Limb (tissue), 2 donors: ENCODE measurements at regions not wholly inside any gene's neighbourhood (a gene's known extent, or its start where the extent isn't known, plus 50 kb on each side); places are given as distances from the start of the nearest gene placed in this dataset.
"Not testable (repeated sequence)": the region's sequence is repeated elsewhere in the genome, so short reads cannot be mapped to it uniquely, and the experiment has no call there.

Experiments
- DNase-seq, 2 donors: peaks; one replicate each; pipeline ENCODE4 v3.0.0-alpha.2; 2016; ENCODE audit errors: extremely low spot score in 2 of 2

DNA sequence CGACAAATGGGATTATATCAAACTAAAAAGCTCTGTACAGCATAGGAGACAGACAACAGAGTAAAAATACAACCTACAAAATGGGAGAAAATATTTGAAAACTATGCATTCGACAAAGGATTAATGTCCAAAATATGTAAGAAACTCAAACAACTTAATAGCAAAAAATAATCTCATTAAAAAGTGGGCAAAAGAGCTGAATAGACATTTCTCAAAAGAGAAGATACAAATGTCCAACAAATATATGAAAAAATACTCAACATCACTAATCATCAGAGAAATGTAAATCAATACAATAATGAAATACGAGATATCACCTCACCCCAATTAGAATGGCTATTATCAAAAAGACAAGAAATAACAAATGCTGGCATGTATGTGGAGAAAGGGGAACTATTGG is 272.9 kb downstream of the KLHL13 start:
- DNase-seq, result no peak

DNA sequence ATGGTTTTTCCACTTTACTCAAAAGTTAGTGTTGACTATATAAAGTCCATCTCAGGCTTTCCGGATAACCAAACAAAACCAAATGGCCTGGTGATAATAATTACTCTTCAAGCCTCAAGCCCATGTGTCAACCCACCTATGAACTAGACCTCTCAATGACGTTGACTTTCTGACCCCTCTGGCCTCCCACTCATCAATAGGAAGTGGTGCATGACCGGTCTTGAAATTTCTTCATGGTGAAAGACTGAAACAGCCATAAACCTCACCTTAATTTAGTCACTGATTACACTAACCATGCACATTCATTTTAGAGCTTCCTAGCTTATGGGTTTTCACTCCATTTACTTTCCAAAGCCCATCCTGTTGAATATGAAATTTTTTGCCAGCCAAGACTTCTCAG is 276.0 kb downstream of the KLHL13 start:
- no peak for DNase-seq

DNA sequence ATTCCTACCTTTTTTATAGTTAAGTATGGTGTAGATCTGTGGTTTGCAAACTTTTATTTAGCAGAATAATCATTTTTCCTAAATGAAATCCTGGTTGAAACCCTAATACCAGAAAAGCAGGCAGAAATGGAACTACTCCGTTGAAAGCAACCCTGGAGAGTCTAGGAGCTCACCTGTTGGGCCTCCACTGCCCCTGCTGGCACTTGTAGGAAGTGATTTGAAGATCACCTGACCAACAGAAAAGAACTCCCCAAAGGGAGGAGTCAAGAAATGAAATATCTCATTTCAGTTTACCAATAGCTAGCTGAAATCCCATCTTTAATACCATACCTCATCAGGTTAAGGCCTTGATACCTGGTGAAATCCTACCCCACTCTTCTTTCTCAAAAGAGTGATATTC is 277.1 kb downstream of the KLHL13 start:
- DNase-seq, result no peak

DNA sequence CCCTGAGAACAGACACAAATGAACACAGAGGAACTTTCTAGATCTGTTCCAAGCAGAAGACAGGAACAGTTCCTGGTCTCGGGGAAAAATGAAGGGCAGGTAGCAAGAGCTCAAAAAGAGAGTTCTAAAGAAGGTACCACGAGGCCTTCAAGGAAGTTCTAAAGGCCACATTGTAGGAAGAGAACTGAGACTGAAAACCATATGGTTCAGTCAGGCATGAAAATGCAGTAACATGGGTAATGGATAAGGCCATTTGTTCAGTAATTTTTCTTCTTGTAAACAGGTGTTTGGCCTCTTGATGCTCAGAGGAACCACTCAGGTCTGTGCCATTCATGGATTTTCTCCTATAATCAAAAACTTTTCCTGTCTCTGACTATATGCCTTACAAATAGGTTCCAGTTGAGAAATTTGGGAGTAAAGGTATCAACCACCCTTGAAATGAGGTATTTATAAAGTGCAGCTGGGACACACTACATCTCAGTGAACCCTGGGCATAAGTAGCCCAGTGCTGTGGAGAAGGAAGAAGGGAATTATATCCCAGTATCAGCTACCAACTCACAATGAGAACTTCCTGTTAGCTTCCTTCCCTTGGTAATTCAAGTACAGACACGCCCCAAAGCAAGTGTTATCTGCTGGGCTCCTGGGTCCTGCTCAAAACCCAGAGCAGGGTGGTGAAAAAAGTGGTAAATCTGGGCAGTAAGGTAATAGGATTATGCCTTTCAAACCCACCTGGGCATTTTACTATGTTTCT is 277.9 kb downstream of the KLHL13 start:
- DNase-seq, result no peak

DNA sequence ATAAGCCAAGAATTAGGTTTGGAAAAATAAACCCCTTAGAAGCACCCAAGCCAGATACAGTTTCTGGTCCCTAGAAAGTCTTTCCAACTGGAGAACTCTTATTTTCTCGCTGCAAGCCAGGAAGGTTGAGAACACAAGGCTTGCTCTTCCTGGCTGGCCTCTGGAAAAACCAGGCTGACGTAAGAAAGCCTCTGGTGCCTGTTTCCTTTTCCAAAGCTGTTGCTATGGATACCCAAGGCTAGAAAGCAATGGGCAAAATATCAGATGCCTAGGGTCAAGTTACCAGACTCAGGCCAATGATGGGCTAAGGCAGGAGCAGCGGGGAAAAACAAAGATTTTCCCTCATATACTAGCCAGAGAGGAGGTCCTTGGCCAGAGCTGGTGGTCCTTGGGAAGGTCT is 281.6 kb downstream of the KLHL13 start:
- peak in 1 of 2 donors; percentile 20 for DNase-seq

DNA sequence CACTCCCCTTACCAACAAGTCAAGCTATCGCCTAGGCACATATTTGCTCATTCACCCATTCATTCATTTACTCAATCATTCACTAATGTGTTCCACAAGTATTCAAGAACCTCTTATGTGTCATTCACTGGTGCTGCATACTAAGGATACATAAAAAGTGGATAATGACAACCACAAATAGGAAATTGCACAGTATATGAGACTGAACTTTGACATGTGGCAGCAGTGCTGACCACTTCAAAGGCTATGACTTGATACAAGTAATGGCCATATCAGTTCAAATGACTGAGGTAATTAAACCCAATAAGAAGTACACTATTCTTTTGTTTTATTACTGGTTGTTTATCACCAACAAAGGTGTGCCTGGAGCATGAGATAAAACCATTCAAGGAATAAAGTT is 282.5 kb downstream of the KLHL13 start:
- no peak for DNase-seq

DNA sequence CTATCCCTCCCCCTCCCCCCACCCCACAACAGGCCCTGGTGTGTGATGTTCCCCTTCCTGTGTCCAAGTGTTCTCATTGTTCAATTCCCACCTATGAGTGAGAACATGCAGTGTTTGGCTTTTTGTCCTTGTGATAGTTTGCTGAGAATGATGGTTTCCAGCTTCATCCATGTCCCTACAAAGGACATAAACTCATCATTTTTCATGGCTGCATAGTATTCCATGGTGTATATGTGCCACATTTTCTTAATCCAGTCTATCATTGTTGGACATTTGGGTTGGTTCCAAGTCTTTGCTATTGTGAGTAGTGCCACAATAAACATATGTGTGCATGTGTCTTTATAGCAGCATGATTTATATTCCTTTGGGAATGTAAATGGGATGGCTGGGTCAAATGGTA is 295.1 kb downstream of the KLHL13 start:
- not testable (repeated sequence) for DNase-seq

DNA sequence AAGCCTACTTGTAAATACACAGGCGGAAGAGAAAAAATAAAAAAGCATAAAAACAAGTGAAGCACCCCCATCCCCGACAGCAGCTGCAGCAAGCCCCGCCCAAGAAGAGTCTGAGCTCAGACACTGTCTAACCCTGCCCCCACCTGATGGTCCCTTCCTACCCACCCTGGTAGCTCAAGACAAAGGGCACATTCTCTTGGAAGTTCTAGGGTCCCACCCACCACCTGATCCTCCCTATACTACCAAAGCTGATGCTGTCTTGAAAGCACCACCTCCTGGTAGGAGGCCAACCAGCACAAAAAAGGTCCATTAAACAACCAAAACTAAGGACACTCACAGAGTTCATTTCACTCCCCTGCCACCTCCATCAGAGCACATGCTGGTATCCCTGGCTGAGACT is 308.2 kb downstream of the KLHL13 start:
- no peak for DNase-seq

DNA sequence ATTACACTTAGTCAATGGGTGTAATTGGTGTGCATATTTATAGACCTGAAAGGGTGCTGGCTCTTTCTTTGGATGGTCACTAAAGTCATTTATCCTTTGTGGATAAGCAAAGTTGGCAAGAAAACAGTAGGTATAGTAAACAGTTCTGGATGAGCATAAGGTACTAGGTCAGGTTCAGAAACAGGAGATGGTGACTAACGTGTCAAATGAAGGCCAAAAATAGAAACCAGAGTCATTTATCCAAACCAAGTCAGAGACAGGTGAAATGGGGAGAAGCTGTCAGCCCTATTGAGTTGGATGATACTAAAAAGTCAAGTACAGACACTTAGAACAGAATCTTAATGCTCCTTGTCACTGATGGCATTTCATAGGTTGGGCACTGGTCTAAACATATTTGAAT is 313.1 kb downstream of the KLHL13 start:
- DNase-seq, result no peak

DNA sequence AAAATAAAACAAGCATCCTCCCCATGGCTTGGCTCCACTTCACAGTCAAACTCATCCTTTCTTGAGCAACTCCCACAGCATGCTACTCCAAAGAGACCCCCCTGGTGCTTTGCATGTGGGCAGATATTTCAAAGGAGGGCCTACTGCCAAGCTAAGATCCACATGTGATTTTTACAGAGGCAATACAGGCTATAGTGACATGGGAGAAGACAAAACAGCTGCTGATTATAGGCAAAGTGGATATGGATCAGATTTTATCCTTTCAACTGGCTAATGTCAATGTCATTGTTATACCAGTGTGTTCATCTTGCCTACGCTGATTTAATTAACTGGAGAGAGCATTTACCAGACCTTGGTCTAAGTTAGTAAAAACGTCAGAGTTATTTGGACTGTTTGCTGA is 328.3 kb downstream of the KLHL13 start:
- DNase-seq, result no peak

DNA sequence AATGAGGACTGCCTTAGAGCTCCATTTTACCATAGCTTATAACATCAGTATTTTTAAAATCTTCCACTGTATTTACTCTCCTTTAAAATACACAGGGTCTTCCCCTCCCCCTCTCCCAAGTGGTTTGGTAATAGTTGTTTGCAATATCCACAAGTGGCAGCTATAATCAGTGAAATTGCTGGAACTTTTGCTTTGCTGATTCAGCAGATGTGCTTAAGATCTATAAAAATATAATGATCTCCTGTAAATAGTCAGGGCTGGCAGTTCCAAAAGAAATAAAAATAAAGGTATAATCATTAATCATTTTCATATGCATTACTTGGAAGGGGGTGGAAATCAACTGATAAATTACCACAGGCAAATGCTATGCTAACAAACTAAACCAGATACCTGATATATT is 345.2 kb downstream of the KLHL13 start:
- no peak for DNase-seq

DNA sequence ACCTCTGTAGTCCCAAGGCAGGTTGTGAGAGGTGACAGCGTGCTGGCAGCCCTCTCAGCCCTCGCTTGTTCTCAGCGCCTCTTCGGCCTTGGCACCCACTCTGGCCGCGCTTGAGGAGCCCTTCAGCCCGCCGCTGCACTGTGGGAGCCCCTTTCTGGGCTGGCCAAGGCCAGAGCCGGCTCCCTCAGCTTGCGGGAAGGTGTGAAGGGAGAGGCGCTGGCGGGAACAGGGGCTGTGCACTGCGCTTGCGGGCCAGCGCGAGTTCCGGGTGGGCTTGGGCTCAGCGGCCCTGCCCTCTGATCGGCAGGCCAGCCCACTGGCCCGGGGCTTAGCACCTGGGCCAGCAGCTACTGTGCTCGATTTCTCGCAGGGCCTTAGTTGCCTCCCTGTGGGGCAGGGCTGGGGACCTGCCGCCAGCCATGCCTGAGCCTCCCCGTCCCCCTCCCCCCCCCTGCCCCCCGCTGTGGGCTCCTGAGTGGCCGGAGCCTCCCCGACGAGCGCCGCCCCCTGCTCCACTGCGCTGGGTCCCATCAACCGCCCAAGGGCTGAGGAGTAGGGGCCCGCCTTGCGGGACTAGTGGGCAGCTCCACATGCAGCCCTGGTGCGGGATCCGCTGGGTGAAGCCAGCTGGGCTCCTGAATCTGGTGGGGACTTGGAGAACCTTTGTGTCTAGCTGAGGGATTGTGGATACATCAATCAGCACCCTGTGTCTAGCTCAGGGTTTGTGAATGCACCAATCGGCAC is 347.6 kb downstream of the KLHL13 start:
- DNase-seq, result no peak

DNA sequence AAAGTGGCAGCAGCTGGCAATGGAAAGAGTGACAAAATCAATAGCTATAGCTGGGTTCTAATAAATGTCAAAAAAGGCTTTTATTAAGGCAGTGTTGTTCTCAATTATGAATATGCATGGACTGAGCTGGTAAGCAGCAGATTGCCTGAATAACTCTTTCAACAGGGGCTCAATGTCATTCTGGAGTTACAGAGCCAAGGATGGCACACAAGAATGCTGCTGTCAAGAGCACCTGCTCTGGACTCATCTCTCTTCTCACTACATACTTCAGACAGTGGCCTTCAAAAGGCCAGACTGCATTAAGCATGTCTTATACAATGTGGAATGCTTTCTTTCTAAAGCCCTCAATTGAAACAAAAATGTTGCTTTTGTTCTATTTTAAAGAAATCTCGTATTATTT is 351.4 kb downstream of the KLHL13 start:
- peak in 1 of 2 donors; percentile 3 for DNase-seq

DNA sequence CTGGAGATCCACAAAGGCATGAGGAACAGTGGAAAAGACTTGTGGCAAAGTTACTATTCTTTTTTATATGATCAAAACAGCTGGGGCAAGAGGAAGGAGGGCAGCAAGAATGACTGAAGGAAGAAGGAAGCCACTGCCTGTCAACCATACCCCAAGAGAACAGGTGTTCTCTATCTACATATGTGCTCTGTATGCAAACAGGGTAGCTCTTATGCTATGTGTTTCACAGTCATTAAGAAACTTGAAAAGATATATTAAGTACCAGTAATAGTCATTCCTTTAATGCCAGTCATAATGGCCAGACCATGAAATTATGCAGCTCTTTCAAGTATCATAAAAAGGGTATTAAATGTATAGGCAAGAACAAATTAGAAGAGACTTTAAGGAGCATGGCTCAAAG is 363.9 kb downstream of the KLHL13 start:
- no peak for DNase-seq

DNA sequence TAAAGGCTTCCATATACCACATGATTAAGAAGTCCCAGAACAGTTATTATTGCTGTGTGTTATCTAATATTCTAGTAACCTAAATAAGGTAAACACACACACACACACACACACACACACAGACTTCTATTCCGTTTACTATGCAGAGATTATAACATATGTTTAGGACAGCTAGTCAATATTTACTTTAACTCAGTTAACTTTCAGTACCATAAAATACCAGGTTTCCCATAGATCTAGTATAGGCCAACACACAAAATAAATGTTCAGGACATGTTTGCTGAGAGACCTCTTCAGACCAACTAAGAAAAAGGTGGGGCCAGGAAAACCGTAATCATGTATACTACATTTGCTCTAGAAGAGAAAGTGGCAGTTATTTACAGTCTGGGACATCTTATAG is 365.5 kb downstream of the KLHL13 start:
- DNase-seq, result no peak

DNA sequence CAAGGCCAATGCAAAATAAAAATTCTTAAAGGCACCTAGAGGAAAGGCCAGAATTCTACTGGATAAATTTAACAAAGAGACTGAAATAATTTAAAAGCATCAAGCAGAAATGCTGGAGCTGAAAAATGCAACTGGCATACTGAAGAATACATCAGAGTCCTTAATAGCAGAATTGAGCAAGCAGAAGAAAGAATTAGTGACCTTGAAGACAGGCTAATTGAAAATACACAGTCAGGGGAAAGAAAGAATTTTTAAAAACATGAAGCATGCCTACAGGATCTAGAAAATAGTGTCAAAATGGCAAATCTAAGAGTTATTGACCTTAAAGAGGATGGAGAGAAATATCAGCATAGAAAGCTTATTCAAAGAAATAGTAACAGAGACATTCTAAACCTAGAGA is 371.7 kb downstream of the KLHL13 start:
- no peak for DNase-seq

DNA sequence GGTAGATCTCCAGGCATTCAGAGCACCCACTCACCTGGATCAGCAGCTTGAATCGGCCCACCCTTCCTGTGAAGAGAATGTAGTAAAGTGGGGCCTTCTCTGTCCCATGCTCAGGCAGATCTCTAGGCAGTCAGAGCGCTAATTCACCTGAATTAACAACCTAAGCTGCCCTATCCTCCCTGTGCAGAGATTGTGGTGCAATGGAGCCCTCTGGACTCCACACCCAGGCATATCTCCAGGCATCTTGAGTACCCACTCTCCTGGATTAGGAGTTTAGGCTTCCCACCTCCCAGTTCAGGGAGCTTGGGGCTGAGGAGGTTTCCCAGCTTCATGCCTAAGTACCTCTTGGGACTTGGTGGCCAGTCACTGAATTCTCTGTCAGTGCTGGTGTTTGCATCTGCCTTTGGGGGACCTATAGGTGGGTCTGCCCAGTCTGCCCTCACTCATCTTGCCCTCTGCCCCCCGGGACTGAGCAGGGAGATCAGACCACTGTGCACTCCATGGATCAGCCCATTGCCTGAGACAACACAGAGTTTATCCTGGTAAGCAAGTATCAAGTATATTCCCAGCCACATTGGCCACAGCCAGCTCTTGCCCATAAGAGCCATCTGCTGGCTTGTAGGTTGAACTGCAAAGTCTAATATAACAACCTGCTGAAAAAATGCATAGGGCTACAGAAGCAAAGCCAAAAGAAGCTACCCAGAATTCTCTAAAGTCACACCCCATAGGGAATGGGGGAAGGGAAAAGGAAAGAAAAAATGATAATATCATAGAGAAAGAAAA is 372.9 kb downstream of the KLHL13 start:
- no peak for DNase-seq

DNA sequence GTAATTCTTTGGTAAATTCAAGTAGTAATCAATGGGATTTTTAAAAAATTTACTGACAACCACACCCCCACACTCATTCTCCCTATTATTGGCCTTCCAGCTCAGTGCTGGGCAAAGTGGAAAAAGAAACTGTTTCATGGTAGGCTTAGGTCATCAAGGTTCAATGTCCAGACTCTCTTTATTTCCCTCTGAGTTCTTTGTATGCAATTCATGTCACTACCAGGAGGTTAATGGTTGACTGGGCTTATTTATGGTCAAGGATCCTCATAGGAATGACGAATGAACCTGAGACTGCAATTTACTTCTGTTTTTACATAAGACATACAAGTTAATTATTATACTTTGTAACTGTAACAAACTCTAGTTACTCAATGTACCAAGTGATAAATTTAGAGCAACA is 403.2 kb downstream of the KLHL13 start:
- DNase-seq, result no peak

DNA sequence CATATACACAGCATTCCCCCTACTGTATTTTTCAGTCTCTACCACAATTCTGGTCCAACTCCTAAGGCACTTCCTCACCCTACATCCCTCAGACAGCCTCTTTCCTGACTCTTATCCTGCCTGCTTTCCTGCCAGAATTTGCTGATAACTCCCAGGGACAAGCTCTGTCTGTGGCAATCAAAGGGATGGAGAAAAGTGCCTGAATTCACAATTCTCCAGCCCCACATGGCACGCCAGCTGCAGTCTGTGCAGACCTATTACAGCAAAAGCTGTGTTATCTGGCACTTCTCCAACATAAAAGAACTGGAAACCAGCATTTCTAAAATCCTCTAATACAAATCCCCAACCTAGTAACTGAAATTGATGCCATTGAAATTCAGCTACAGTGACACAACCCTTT is 404.8 kb downstream of the KLHL13 start:
- peak in 1 of 2 donors; percentile 8 for DNase-seq

DNA sequence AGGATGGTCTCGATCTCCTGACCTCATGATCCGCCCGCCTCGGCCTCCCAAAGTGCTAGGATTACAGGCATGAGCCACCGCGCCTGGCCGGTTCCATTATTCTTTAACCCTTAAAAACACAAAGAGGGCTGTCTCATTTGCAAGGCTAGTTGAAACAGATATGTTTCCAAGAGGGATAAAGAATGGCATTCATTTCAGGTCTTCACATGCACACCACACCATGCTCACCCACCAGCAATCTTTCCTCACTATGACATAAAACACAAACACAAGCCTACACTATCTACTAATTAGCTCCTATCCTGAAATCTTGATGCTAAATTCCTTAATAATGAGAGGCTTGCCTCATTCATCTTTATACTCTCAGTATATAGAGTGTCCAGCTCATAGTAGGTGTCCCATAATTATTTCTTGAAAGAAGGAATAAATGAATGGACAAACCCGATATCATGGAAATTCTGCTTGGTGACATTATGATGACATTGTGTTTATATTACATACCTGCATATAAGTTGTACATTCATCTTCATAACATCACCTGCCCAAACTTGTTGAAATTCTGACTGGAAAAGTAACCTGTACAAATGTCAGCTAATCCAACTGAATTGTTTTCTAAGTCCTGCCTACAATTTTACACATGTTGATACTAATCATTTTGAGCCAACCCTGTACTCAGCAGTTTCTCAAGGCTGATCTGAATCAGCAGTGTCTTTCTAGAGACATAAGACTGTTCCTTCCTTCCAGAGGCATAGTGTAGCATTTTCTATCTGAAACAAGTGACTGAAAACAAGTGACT is 408.5 kb downstream of the KLHL13 start:
- no peak for DNase-seq

DNA sequence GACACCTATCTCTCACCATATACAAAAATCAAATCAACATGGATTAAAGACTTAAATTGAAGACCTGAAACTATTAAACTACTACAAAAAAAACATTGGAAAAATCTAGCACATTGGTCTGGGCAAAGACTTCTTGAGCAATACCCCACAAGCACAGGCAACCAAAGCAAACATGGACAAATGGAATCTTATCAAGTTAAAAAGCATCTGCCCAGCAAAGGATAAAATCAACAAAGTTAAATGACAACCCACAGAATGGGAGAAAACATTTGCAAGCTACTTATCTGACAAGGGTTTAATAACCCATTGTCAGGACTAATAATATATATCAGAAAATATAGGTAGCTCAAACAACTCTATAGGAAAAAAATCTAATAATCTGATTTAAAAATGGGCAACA is 415.6 kb downstream of the KLHL13 start:
- no peak for DNase-seq

DNA sequence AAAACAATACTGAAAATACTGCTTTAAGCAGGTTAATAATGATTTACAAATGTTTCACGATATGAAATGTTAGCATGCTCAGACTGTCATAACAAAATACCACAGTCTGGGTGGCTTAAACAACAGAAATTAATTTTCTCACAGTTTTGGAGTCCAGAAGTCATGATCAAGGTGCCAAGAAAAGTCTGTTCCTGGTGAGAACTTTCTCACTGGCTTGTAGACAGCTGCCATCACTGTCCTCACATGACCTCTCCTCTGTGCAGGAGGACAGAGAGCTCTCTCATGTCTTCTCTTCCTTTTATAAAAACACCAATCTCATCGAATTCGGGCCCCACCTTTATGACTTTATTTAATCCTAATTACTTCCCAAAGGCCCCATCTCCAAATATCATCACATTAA is 426.7 kb downstream of the KLHL13 start:
- no peak for DNase-seq
